Jurkat, Clone E6-1 (cell line): ENCODE measurements at regions not wholly inside any gene's neighbourhood (a gene's known extent, or its start where the extent isn't known, plus 50 kb on each side); places are given as distances from the start of the nearest gene placed in this dataset.
A peak's percentile ranks its signal among the peaks of the same experiment; 100 is the strongest.
"Not testable (repeated sequence)": the region's sequence is repeated elsewhere in the genome, so short reads cannot be mapped to it uniquely, and the experiment has no call there.

Experiments
- DNase-seq: peaks from one replicate; pipeline ENCODE4 v3.0.0-alpha.2; 2011; ENCODE audit warnings: low read depth, low spot score
- H3K4me3 ChIP-seq: 2 replicates; pipeline ENCODE4 v1.5.1; 2011; ENCODE audit warnings: mild to moderate bottlenecking, low read length, control low read depth, moderate library complexity

DNA sequence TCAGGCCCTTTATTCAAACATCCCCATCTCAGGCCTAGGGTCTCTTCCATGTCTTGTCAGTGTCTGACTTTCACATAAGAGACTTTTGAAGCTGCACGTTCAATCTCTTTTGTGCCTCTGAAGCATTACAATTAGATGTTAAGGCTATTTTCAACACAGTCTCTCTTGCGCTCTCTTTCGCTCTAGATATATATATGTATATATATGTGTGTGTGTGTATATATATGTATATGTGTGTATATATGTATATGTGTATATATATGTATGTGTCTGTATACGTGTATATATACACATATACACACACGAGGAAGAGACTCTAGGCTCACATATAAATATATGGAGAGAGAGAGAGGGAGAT lies 162.5 kb upstream of the RNPC3 start:
- no peak overlapping the region for H3K4me3 ChIP-seq
- DNase-seq: no peak

DNA sequence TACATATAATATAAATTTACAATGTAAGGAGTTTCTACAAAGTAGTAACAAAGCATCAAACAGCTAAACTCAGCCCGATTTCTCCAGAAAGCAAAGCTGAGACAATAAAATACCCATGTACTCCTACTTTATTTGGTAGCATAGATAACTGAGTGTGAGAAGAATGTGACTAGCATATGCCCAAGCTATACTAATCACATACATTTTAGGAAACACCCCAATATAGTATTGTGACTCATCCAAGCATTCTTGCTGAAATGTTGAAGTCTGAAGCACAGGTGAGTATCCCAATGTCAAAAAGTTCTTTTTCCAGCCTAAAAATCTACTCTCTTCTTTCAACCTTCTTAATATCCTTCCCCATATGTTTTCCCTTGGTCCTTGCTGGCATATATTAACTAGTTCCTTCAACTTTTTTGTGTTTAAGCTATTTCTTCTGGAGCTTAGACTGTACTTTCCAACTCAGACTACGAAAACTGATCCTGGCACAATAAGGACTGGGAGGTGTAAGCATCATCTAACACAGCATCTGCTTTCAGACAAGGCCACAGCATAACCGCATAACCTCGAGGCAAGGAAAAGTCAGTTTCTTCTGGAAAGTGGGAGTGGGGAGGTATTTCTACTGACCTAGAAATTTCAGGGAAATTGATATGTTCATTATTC lies 163.0 kb upstream of the RNPC3 start:
- no peak for DNase-seq
- H3K4me3 ChIP-seq: no peak overlapping the region

- DNase-seq: no peak
- no peak overlapping the region for H3K4me3 ChIP-seq
Observed at GRCh38 chr1:103353391-103353790, 172.1 kb upstream of the RNPC3 start.

DNA sequence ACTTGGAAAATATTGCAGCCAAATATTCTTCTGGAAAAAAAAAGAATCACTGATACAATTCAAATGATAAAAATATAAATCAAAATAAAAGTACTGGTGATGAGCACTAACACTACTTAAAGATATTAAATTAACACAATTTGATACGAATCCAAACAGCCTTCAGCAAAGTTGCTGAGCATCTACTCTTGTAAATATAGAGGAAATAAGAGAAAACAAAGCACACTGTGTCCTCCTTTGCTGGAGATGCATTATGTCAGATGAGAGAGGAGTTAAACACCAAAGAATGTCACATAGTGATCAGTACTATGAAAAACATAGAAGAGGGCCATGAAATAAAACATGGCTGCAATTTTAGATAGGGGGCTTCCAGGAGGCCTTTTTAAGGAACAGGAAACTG lies 177.4 kb upstream of the RNPC3 start:
- no peak for DNase-seq
- H3K4me3 ChIP-seq: no peak overlapping the region

DNA sequence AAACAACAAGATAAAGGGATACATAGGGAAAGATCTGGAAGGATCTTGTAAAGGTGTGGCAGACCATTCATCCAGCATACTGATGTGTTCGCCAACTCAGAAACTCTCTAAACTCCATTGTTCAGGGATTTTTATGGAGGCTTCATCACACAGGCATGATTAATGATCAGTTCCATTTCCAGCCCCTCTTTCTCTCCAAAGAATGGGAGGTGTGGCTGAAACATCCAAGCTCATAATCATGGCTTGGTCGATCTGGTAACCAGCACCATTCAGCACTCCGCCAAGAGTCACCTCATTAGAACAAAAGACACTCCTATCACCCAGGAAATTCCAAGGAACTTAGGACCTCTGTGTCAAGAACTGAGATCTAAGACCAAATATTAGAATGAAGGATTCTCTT lies 180.6 kb upstream of the RNPC3 start:
- no peak overlapping the region for H3K4me3 ChIP-seq
- DNase-seq: no peak

DNA sequence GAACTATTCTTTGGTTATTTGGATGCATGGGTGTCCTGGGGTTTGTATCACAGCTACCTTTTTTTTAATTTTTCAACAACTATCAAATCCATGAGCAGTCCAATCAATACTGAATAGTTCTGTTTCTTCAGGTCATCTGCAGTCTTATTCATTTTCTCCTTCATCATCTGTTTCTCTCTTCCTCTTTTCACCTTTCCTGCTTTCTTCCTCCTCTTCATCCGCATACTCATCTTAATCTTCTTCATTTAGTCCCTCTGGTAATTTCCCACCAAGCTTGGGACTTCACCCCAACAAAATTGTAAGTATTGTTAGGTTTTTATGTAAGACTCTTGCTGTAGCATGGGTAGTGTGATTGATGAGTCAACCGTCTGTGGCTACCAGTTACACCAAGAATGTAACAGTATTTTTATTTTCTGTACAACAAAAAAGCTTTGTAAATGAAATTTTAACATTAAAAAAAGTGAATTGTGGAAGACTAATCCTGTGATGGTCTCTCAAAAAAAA lies 184.1 kb upstream of the RNPC3 start:
- no peak for DNase-seq
- H3K4me3 ChIP-seq: no peak overlapping the region

DNA sequence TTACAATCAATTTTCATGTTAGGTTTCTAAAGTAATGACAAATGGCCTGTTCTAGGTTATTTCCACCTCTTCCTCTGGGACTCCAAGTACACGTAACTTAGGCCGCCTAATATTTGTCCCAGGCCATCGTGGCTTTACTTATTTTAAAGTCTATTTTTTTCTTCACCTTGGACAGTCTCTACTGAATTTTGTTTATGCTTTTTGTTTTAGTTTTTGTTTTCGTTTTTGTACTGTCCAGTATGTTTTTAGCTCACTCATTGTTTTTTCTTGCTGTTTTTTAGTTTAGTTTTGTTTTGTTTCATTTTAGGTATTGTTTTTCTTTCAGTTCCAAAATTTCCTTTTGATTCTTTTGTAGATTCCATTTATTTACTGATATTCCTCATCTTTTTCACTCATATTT lies 187.7 kb upstream of the RNPC3 start:
- no peak for DNase-seq
- H3K4me3 ChIP-seq: no peak overlapping the region

- DNase-seq: no peak
- H3K4me3 ChIP-seq: no peak overlapping the region
Observed at GRCh38 chr1:103336408-103336807, 189.1 kb upstream of the RNPC3 start.

DNA sequence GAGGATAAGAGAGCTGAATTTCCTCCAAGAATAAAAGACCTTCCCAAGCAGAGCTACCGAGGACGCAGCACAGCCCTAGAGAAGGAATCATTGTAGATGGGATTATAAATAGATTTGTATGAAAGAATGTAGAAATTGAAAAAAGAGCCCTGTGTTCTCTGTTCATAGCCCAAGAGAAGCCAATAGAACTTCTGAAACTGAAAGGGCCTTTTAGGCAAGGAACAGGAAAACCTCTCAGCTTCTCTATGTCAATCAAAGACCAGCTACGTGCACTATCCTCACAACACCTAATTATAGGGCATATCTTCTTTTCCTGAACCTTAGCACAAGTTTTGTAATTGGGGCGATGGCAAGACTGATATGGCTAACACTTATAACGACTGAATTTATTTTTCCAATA lies 192.4 kb upstream of the RNPC3 start:
- H3K4me3 ChIP-seq: no peak overlapping the region
- DNase-seq: no peak

DNA sequence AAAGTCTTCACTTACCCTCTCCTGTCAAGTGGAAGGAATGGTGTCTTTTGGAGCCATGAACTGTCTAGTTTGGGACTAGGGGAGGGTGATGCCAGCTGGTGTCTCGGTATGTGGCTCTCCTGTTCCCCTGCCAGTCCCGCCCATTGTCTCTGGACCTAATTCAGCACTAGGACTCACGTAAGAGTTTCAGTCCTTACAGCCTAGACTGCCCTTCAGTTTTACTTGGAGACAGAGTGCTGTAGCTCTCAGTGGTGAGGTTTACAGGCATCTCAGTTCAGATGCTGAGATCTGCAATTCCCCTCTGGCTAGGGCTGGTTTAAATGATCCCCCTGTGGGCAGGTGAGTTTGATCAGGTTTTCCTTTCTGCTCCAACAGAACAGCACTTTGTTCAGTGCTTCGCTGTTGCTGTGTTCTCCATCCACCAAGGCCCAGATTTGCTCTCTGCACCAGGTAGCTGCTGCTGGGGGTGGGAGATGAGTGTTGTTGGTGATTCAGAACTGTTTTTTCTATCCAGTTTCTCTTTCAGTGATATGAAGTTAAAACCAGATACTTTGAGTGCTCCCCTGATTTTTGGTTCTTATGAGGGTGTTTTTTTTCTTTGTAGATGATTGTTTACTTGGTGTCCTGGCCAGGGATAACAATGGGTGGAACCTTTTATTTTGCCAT lies 198.3 kb upstream of the RNPC3 start:
- DNase-seq: no peak
- H3K4me3 ChIP-seq: no peak overlapping the region

GRCh38 chr1:103326595-103326994 lies 198.9 kb upstream of the RNPC3 start:
- DNase-seq: no peak
- no peak overlapping the region for H3K4me3 ChIP-seq

DNA sequence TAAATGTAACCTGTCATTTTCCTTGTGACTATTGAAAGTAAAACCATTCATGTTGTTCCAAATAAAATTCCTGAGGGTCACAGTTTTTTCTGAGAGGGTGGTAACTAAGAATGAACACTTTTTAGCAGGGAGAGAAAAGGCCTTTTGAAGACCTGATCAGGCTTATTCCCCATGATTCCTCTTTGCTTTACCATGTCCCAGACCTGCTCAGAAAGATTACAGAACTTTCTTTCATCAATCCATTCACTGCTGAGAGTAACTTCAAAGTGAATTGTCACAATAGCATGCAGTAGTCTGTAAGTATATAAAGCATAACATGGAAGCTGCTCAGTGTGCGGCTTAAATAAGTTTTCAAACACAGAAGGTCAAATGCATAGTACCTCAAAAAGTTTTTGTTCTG lies 201.5 kb upstream of the COL11A1 start:
- no peak for DNase-seq
- no peak overlapping the region for H3K4me3 ChIP-seq

GRCh38 chr1:103307751-103308150 lies 199.4 kb upstream of the COL11A1 start:
- no peak overlapping the region for H3K4me3 ChIP-seq
- no peak for DNase-seq

- no peak overlapping the region for H3K4me3 ChIP-seq
- no peak for DNase-seq
Observed at GRCh38 chr1:103283841-103284669, 175.7 kb upstream of the COL11A1 start.

DNA sequence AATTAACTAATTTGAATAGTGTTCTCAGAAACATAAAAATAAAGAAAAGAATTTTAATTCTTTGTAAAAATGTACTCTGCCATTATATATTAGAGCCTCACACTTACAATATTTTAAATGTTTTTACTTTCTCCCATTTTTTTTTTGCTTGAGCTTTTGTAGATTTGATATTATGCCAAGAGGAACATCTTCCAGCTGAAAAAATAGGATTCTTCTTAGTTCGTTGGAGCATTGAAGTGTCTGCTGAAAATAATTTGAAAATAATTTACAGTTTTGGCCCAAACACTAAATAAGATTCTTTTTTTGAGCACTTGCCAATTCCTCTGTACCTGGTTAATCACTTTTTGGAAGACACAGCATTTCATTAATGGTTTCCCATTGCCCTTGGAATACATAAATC lies 175.0 kb upstream of the COL11A1 start:
- no peak overlapping the region for H3K4me3 ChIP-seq
- DNase-seq: no peak

GRCh38 chr1:103275725-103276124 lies 167.4 kb upstream of the COL11A1 start:
- H3K4me3 ChIP-seq: no peak overlapping the region
- DNase-seq: no peak

GRCh38 chr1:103274886-103275285 lies 166.6 kb upstream of the COL11A1 start:
- no peak overlapping the region for H3K4me3 ChIP-seq
- DNase-seq: no peak

DNA sequence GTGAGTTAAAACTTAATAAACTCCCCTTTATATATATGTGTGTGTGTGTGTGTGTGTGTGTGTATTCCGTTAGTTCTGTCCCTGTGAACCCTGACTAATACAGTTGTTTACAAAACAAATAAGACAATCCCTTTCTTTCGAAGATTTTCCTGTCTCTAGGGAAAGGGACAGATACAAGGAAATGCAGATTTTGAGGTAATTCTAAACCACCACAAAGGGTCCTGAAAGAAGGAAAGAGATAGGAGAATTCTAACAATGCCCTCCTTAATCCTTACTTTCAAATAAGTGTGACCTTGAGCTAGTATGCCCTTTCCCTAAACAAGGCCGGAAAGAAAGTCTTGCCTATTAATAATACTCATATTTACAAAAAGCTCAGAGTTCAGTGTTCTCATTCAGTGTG lies 164.8 kb upstream of the COL11A1 start:
- no peak for DNase-seq
- H3K4me3 ChIP-seq: no peak overlapping the region

DNA sequence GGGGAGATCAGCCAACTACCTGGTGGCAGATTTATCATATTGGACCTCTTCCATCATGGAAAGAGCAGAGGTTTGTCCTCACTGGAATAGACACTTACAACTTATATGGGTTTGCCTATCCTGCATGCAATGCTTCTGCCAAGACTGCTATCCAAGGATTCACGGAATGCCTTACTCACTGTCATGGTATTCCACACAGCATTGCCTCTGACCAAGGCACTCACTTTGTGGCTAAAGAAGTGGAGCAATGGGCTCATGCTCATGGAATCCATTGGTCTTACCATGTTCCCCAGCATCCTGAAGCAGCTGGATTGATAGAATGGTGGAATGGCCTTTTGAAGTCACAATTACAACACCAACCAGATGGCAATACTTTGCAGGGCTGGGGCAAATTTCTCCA lies 163.1 kb upstream of the COL11A1 start:
- DNase-seq, H3K4me3 ChIP-seq: not testable (repeated sequence)

GRCh38 chr1:103267893-103268292 lies 159.6 kb upstream of the COL11A1 start:
- DNase-seq: peak; percentile 1
- H3K4me3 ChIP-seq: no peak overlapping the region
